SK-N-SH (cell line): ENCODE measurements at regions not wholly inside any gene's neighbourhood (a gene's known extent, or its start where the extent isn't known, plus 50 kb on each side); places are given as distances from the start of the nearest gene placed in this dataset.

Source experiments
- CTCF ChIA-PET: fragments of 300-600, 350-600 bp; formaldehyde crosslinking; extraction: SDS; loops from one replicate; lab custom pipeline; 2021; lab: Yijun Ruan, JAX
- POLR2A ChIA-PET: fragments of 350-600 bp; sonication (Branson Sonifier 250); formaldehyde crosslinking; extraction: SDS; loops from one replicate; lab custom pipeline; 2020; ENCODE audit warnings: antibody characterized with exemption, inconsistent platforms; lab: Yijun Ruan, JAX
- DNase-seq: peaks from one replicate; pipeline ENCODE4 v3.0.0; 2012
- H2AFZ ChIP-seq: fragments of 200-600 bp; sonication (generic); 2 replicates; pipeline ENCODE4 v1.8.1; 2016; ENCODE audit warnings: antibody characterized with exemption, mild to moderate bottlenecking, low read depth
- H3F3A ChIP-seq: fragments of 200-600 bp; sonication (generic); replicated peaks from 2 replicates; pipeline ENCODE3; 2016; ENCODE audit warnings: antibody characterized with exemption, mild to moderate bottlenecking; ENCODE audit not compliant: insufficient read depth
- H3K27ac ChIP-seq, 2 experiments: fragments of 200-500 bp in 1 of 2; fragments of 200-600 bp in 1 of 2; sonication (Bioruptor generic) in 1 of 2; sonication (generic), shearing (Covaris generic) in 1 of 2; 2 replicates each; pipeline versions ENCODE4 v1.5.1 to v1.6.1; 2014 to 2016; ENCODE audit warnings: low read depth in 2 of 2, inconsistent platforms in 1 of 2, low read length in 1 of 2, mild to moderate bottlenecking in 1 of 2, mixed read lengths in 1 of 2
- H3K27me3 ChIP-seq: fragments of 200-600 bp; sonication (generic), shearing (Covaris generic); 2 replicates; pipeline ENCODE4 v1.6.1; 2016; ENCODE audit warnings: mixed run types; ENCODE audit not compliant: insufficient read depth
- H3K36me3 ChIP-seq, 2 experiments: fragments of 200-500 bp in 1 of 2; fragments of 200-600 bp in 1 of 2; sonication (Bioruptor generic) in 1 of 2; sonication (generic) in 1 of 2; replicated peaks in 1 of 2; 2 replicates each; pipeline versions ENCODE3 to v1.5.1; 2014 to 2016; ENCODE audit warnings: low read length in 1 of 2, mild to moderate bottlenecking in 1 of 2; ENCODE audit not compliant: insufficient read depth in 2 of 2, control insufficient read depth in 1 of 2
- H3K4me1 ChIP-seq, 2 experiments: fragments of 200-500 bp in 1 of 2; fragments of 200-600 bp in 1 of 2; sonication (Bioruptor generic) in 1 of 2; sonication (generic), shearing (Covaris generic) in 1 of 2; 2 replicates each; pipeline versions ENCODE4 v1.5.1 to v1.6.1; 2014 to 2016; ENCODE audit warnings: low read depth in 1 of 2, low read length in 1 of 2, mixed run types in 1 of 2; ENCODE audit not compliant: insufficient read depth in 2 of 2, control insufficient read depth in 1 of 2
- H3K4me2 ChIP-seq: fragments of 200-600 bp; sonication (generic), shearing (Covaris generic); 2 replicates; pipeline ENCODE4 v1.6.1; 2017; ENCODE audit warnings: mixed run types
- H3K4me3 ChIP-seq, 2 experiments: fragments of 200-500 bp in 1 of 2; fragments of 200-600 bp in 1 of 2; sonication (Bioruptor generic) in 1 of 2; sonication (generic), shearing (Covaris generic) in 1 of 2; 2 replicates each; pipeline versions ENCODE4 v1.5.1 to v1.8.1; 2014 to 2016; ENCODE audit warnings: low read depth in 2 of 2, inconsistent platforms in 1 of 2, low read length in 1 of 2, mild to moderate bottlenecking in 1 of 2, mixed read lengths in 1 of 2, moderate library complexity in 1 of 2
- H3K79me2 ChIP-seq: fragments of 200-600 bp; sonication (generic); 2 replicates; pipeline ENCODE4 v1.8.1; 2017; ENCODE audit warnings: mild to moderate bottlenecking; ENCODE audit not compliant: insufficient read depth
- H3K9ac ChIP-seq: fragments of 200-600 bp; sonication (generic); 2 replicates; pipeline ENCODE4 v1.6.1; 2017; ENCODE audit warnings: mixed run types
- H3K9me2 ChIP-seq: fragments of 200-600 bp; sonication (generic); 2 replicates; pipeline ENCODE4 v1.6.1; 2017; ENCODE audit warnings: mixed run types
- H3K9me3 ChIP-seq: fragments of 200-600 bp; sonication (generic); 2 replicates; pipeline ENCODE4 v1.6.1; 2017; ENCODE audit warnings: mixed run types, mild to moderate bottlenecking, moderate library complexity
- H4K20me1 ChIP-seq: fragments of 200-600 bp; sonication (generic); 2 replicates; pipeline ENCODE4 v1.6.1; 2017; ENCODE audit warnings: mild to moderate bottlenecking, mixed run types; ENCODE audit not compliant: insufficient read depth
- CHD2 ChIP-seq: fragments of 150-350 bp; IDR thresholded peaks from 2 replicates; pipeline ENCODE4 v1.6.1; 2018; ENCODE audit warnings: low read length; ENCODE audit not compliant: partially characterized antibody
- EP300 ChIP-seq, 2 experiments: IDR thresholded peaks; 2 replicates each; pipeline versions ENCODE4 v1.4.0 to v1.6.1; 2012; ENCODE audit warnings: borderline replicate concordance in 1 of 2, low read depth in 1 of 2, low read length in 1 of 2
- FOSL2 ChIP-seq: IDR thresholded peaks from 2 replicates; pipeline ENCODE4 v1.4.0; 2012; ENCODE audit warnings: low read depth, mild to moderate bottlenecking, moderate library complexity, borderline replicate concordance
- FOXM1 ChIP-seq: IDR thresholded peaks from 2 replicates; pipeline ENCODE4 v1.4.0; 2012; ENCODE audit warnings: low read depth, mild to moderate bottlenecking
- GABPA ChIP-seq: IDR thresholded peaks from 2 replicates; pipeline ENCODE4 v1.4.0; 2012; ENCODE audit warnings: low read depth, mild to moderate bottlenecking
- GATA2 ChIP-seq: sonication (generic); formaldehyde crosslinking; IDR thresholded peaks from 2 replicates; pipeline ENCODE4 v1.5.0; 2020; ENCODE audit warnings: mild to moderate bottlenecking, missing genetic modification reagents
- MEF2A ChIP-seq: IDR thresholded peaks from 2 replicates; pipeline ENCODE4 v1.4.0; 2012; ENCODE audit warnings: low read depth, borderline replicate concordance
- MXI1 ChIP-seq: IDR thresholded peaks from 2 replicates; pipeline ENCODE4 v1.6.1; 2012; ENCODE audit warnings: mild to moderate bottlenecking, low read depth, low read length, improper control_type of control experiment
- POLR2AphosphoS5 ChIP-seq: IDR thresholded peaks from 2 replicates; pipeline ENCODE4 v1.6.1; 2012; ENCODE audit warnings: low read depth, low read length
- SIN3A ChIP-seq: IDR thresholded peaks from 2 replicates; pipeline ENCODE4 v1.6.1; 2012; ENCODE audit warnings: low read depth, mild to moderate bottlenecking, low read length, moderate library complexity, borderline replicate concordance
- SMC3 ChIP-seq: IDR thresholded peaks from 2 replicates; pipeline ENCODE4 v1.6.1; 2012; ENCODE audit warnings: low read depth, low read length, improper control_type of control experiment
- TAF1 ChIP-seq: IDR thresholded peaks from 2 replicates; pipeline ENCODE4 v1.6.1; 2012; ENCODE audit warnings: low read depth, mild to moderate bottlenecking, low read length, moderate library complexity, borderline replicate concordance
- WGBS: methylation state at CpG from one replicate; pipeline ENCODE4 v1.1.6; 2017; ENCODE audit warnings: low lambda C conversion rate; 5-methylcytosine and 5-hydroxymethylcytosine counted together
- TF ChIP-seq, protein P1 (sequence below): IDR thresholded peaks from 2 replicates; pipeline ENCODE4 v1.4.0; 2012; ENCODE audit warnings: low read depth, borderline replicate concordance
- TF ChIP-seq, protein P2 (sequence below): IDR thresholded peaks from 2 replicates; pipeline ENCODE4 v1.4.0; 2012; ENCODE audit warnings: low read depth
- TF ChIP-seq, protein P3 (sequence below): fragments of 150-350 bp; IDR thresholded peaks from 2 replicates; pipeline ENCODE4 v1.6.1; 2017; ENCODE audit warnings: antibody characterized with exemption, low read length, low read depth, borderline replicate concordance

- Histone ChIP-seq H3K9me3 (no peaks in the 10 kb centered on the region), H3K4me1 (no peaks in the 10 kb centered on the region), H3K79me2 (no peaks in the 10 kb centered on the region), H3K4me2 (no peak overlapping the region), H3K36me3 (no peaks in the 10 kb centered on the region), H3K27ac (no peak overlapping the region), H3F3A (no peaks in the 10 kb centered on the region), H3K27me3 (no peaks in the 10 kb centered on the region), H3K9me2 (no peaks in the 10 kb centered on the region), H3K9ac (no peak overlapping the region), H4K20me1 (no peaks in the 10 kb centered on the region), H2AFZ (no peak overlapping the region), H3K4me3 (no peak overlapping the region)
- TF ChIP-seq MEF2A, result no peak
- DNase-seq, result no peak
- 19% methylated on average over 5 of the region's 5 CpGs for WGBS
- POLR2A ChIA-PET, result no interaction called here
- CTCF ChIA-PET, result no interaction called here
Observed at GRCh38 chr3:96225494-96225893, 588.9 kb upstream of the EPHA6 start.

- H3K9ac ChIP-seq, result no peak overlapping the region
- no peaks in the 10 kb centered on the region for H3K79me2 ChIP-seq
- DNase-seq, result no peak
- no peaks in the 10 kb centered on the region for H3K9me3 ChIP-seq
- no peaks in the 10 kb centered on the region for H3K4me1 ChIP-seq
- no peaks in the 10 kb centered on the region for H3F3A ChIP-seq
- H3K36me3 ChIP-seq, result no peaks in the 10 kb centered on the region
- no peak overlapping the region for H2AFZ ChIP-seq
- no peak overlapping the region for H3K4me2 ChIP-seq
- H3K27me3 ChIP-seq, result no peaks in the 10 kb centered on the region
- CTCF ChIA-PET, result no interaction called here
- POLR2A ChIA-PET, result no interaction called here
- no peak overlapping the region for H3K4me3 ChIP-seq
- 7% methylated on average over 1 of the region's 1 CpG for WGBS
- no peaks in the 10 kb centered on the region for H4K20me1 ChIP-seq
- TF ChIP-seq, protein P1, sequence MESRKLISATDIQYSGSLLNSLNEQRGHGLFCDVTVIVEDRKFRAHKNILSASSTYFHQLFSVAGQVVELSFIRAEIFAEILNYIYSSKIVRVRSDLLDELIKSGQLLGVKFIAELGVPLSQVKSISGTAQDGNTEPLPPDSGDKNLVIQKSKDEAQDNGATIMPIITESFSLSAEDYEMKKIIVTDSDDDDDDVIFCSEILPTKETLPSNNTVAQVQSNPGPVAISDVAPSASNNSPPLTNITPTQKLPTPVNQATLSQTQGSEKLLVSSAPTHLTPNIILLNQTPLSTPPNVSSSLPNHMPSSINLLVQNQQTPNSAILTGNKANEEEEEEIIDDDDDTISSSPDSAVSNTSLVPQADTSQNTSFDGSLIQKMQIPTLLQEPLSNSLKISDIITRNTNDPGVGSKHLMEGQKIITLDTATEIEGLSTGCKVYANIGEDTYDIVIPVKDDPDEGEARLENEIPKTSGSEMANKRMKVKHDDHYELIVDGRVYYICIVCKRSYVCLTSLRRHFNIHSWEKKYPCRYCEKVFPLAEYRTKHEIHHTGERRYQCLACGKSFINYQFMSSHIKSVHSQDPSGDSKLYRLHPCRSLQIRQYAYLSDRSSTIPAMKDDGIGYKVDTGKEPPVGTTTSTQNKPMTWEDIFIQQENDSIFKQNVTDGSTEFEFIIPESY, result no peak
- TF ChIP-seq SMC3 (no peak), CHD2 (no peak), MEF2A (no peak), GATA2 (CRISPR knock-in tag) (no peak), POLR2AphosphoS5 (no peak), MXI1 (no peak), EP300 (IDR thresholded peaks at IDR 0.05; ENCODE audit: borderline replicate concordance in 1 of 2, low read depth in 1 of 2, low read length in 1 of 2) (no peak), FOXM1 (no peak), TAF1 (no peak), SIN3A (no peak), FOSL2 (no peak), GABPA (no peak)
- TF ChIP-seq, protein P2, sequence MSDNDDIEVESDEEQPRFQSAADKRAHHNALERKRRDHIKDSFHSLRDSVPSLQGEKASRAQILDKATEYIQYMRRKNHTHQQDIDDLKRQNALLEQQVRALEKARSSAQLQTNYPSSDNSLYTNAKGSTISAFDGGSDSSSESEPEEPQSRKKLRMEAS, result no peak
- TF ChIP-seq, protein P3, sequence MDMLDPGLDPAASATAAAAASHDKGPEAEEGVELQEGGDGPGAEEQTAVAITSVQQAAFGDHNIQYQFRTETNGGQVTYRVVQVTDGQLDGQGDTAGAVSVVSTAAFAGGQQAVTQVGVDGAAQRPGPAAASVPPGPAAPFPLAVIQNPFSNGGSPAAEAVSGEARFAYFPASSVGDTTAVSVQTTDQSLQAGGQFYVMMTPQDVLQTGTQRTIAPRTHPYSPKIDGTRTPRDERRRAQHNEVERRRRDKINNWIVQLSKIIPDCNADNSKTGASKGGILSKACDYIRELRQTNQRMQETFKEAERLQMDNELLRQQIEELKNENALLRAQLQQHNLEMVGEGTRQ, result no peak
- no peaks in the 10 kb centered on the region for H3K9me2 ChIP-seq
- H3K27ac ChIP-seq, result no peak overlapping the region
Observed at GRCh38 chr3:96233679-96234078, 580.7 kb upstream of the EPHA6 start.
